ACC112 (cell line): ENCODE measurements at regions not wholly inside any gene's neighbourhood (a gene's known extent, or its start where the extent isn't known, plus 50 kb on each side); places are given as distances from the start of the nearest gene placed in this dataset.
"Not testable (repeated sequence)": the region's sequence is repeated elsewhere in the genome, so short reads cannot be mapped to it uniquely, and the experiment has no call there.

Source experiments
- H2AFZ ChIP-seq: fragments of 200-600 bp; sonication (generic); one replicate; pipeline ENCODE4 v1.6.0; 2017; ENCODE audit warnings: antibody characterized with exemption, low read length; ENCODE audit not compliant: unreplicated experiment
- H3K27ac ChIP-seq: fragments of 200-600 bp; sonication (generic); 2 replicates; pipeline ENCODE4 v1.5.1; 2014; ENCODE audit warnings: low read depth, mild to moderate bottlenecking, antibody characterized with exemption, low read length, moderate library complexity
- H3K27me3 ChIP-seq: fragments of 200-600 bp; sonication (generic); 2 replicates; pipeline ENCODE4 v1.6.1; 2014; ENCODE audit warnings: mild to moderate bottlenecking, antibody characterized with exemption, low read length, moderate library complexity, mixed read lengths; ENCODE audit not compliant: insufficient read depth
- H3K36me3 ChIP-seq: fragments of 200-600 bp; sonication (generic); 2 replicates; pipeline ENCODE4 v1.6.1; 2016; ENCODE audit warnings: mild to moderate bottlenecking, antibody characterized with exemption, low read length, moderate library complexity, mixed read lengths; ENCODE audit not compliant: insufficient read depth
- H3K4me1 ChIP-seq: fragments of 200-600 bp; sonication (generic); one replicate; pipeline ENCODE4 v1.6.1; 2016; ENCODE audit warnings: low read length, mixed read lengths; ENCODE audit not compliant: insufficient read depth, unreplicated experiment, control insufficient read depth
- H3K4me3 ChIP-seq: fragments of 200-600 bp; sonication (generic); 2 replicates; pipeline ENCODE4 v1.5.1; 2014; ENCODE audit warnings: mild to moderate bottlenecking, low read depth, low read length
- H3K79me2 ChIP-seq: fragments of 200-600 bp; sonication (generic); one replicate; pipeline ENCODE4 v1.6.0; 2016; ENCODE audit warnings: low read length; ENCODE audit not compliant: control insufficient read depth, unreplicated experiment, insufficient read depth

GRCh38 chr18:2219706-2220105 lies 351.6 kb downstream of the METTL4 start:
- no peak overlapping the region for H3K27ac ChIP-seq
- H2AFZ ChIP-seq = no peak overlapping the region
- H3K79me2 ChIP-seq = no peaks in the 10 kb centered on the region
- no peaks in the 10 kb centered on the region for H3K36me3 ChIP-seq
- peaks cover 33% of the 10 kb centered on the region for H3K27me3 ChIP-seq
- H3K4me1 ChIP-seq = no peaks in the 10 kb centered on the region
- H3K4me3 ChIP-seq = no peak overlapping the region

- Histone ChIP-seq H3K27me3 (peaks cover 33% of the 10 kb centered on the region), H3K4me1 (no peaks in the 10 kb centered on the region), H3K27ac (no peak overlapping the region), H3K79me2 (no peaks in the 10 kb centered on the region), H3K4me3 (no peak overlapping the region), H3K36me3 (no peaks in the 10 kb centered on the region), H2AFZ (no peak overlapping the region)
These were observed 348.8 kb downstream of the METTL4 start for GRCh38 chr18:2222270-2223185.

- Histone ChIP-seq H3K27me3 (peaks cover 29% of the 10 kb centered on the region), H2AFZ (peak overlapping the region; percentile 53), H3K4me1 (no peaks in the 10 kb centered on the region), H3K36me3 (no peaks in the 10 kb centered on the region), H3K27ac (no peak overlapping the region), H3K4me3 (peak overlapping the region; percentile 73), H3K79me2 (no peaks in the 10 kb centered on the region)
These were observed 347.9 kb downstream of the METTL4 start for GRCh38 chr18:2223449-2223848.

GRCh38 chr18:2223849-2224248 lies 347.5 kb downstream of the METTL4 start:
- no peaks in the 10 kb centered on the region for H3K79me2 ChIP-seq
- H3K4me1 ChIP-seq = no peaks in the 10 kb centered on the region
- H3K27me3 ChIP-seq = peaks cover 26% of the 10 kb centered on the region
- peak overlapping the region; percentile 53 for H2AFZ ChIP-seq
- H3K27ac ChIP-seq = no peak overlapping the region
- H3K4me3 ChIP-seq = peak overlapping the region; percentile 73
- no peaks in the 10 kb centered on the region for H3K36me3 ChIP-seq

GRCh38 chr18:2236232-2236631 lies 335.1 kb downstream of the METTL4 start:
- Histone ChIP-seq H3K27me3 (peaks cover 17% of the 10 kb centered on the region; the same call in 1 of the 2 replicates), H2AFZ (no peak overlapping the region), H3K27ac (no peak overlapping the region), H3K36me3 (no peaks in the 10 kb centered on the region), H3K4me3 (no peak overlapping the region), H3K4me1 (peaks cover 17% of the 10 kb centered on the region), H3K79me2 (no peaks in the 10 kb centered on the region)

GRCh38 chr18:2237706-2238105 lies 333.6 kb downstream of the METTL4 start:
- H3K36me3 ChIP-seq = no peaks in the 10 kb centered on the region
- peaks cover 17% of the 10 kb centered on the region for H3K4me1 ChIP-seq
- no peak overlapping the region for H3K27ac ChIP-seq
- no peaks in the 10 kb centered on the region for H3K79me2 ChIP-seq
- peaks cover 17% of the 10 kb centered on the region; the same call in 1 of the 2 replicates for H3K27me3 ChIP-seq
- no peak overlapping the region for H2AFZ ChIP-seq
- no peak overlapping the region for H3K4me3 ChIP-seq

- Histone ChIP-seq H3K27ac (peak overlapping the region; percentile 27; the same call in 1 of the 2 replicates), H3K27me3 (peaks cover 6% of the 10 kb centered on the region; the same call in 1 of the 2 replicates)
These were observed 331.0 kb downstream of the METTL4 start for GRCh38 chr18:2240311-2240705.

GRCh38 chr18:2244641-2245040 lies 326.7 kb downstream of the METTL4 start:
- Histone ChIP-seq H3K27me3 (no peaks in the 10 kb centered on the region), H2AFZ (no peak overlapping the region), H3K36me3 (no peaks in the 10 kb centered on the region), H3K79me2 (no peaks in the 10 kb centered on the region), H3K4me3 (no peak overlapping the region), H3K27ac (no peak overlapping the region), H3K4me1 (peaks cover 8% of the 10 kb centered on the region)

More at GRCh38 chr18:2240311-2240705, 331.0 kb downstream of the METTL4 start:
- H3K4me1 ChIP-seq = peaks cover 17% of the 10 kb centered on the region
- peak overlapping the region; percentile 57 for H2AFZ ChIP-seq
- no peaks in the 10 kb centered on the region for H3K36me3 ChIP-seq
- no peaks in the 10 kb centered on the region for H3K79me2 ChIP-seq
- no peak overlapping the region for H3K4me3 ChIP-seq

GRCh38 chr18:2247101-2247500 lies 324.2 kb downstream of the METTL4 start:
- H3K27me3 ChIP-seq, H3K79me2 ChIP-seq, H3K4me1 ChIP-seq, H3K4me3 ChIP-seq, H3K36me3 ChIP-seq, H3K27ac ChIP-seq, H2AFZ ChIP-seq: not testable (repeated sequence)

- Histone ChIP-seq H3K79me2 (no peaks in the 10 kb centered on the region), H3K36me3 (no peaks in the 10 kb centered on the region), H3K4me3 (no peak overlapping the region), H3K27ac (no peak overlapping the region), H3K27me3 (no peaks in the 10 kb centered on the region), H2AFZ (no peak overlapping the region), H3K4me1 (no peaks in the 10 kb centered on the region)
These were observed 316.3 kb downstream of the METTL4 start for GRCh38 chr18:2254977-2255376.

- H3K4me3 ChIP-seq = no peak overlapping the region
- H3K79me2 ChIP-seq = no peaks in the 10 kb centered on the region
- no peaks in the 10 kb centered on the region for H3K36me3 ChIP-seq
- H3K27ac ChIP-seq = no peak overlapping the region
- H3K27me3 ChIP-seq = no peaks in the 10 kb centered on the region
- H2AFZ ChIP-seq = no peak overlapping the region
- no peaks in the 10 kb centered on the region for H3K4me1 ChIP-seq
These were observed 314.7 kb downstream of the METTL4 start for GRCh38 chr18:2256577-2256976.
